Skin of body (tissue), 1 donor: ENCODE measurements at regions not wholly inside any gene's neighbourhood (a gene's known extent, or its start where the extent isn't known, plus 50 kb on each side); places are given as distances from the start of the nearest gene placed in this dataset.

Experiments
- DNase-seq: peaks from one replicate; lab custom pipeline; 2025; lab: John Stamatoyannopoulos, UW

- DNase-seq: peak; percentile 33
Measured at GRCh38 chr21:38958940-38959691, 153.4 kb downstream of the ETS2 start.

DNA sequence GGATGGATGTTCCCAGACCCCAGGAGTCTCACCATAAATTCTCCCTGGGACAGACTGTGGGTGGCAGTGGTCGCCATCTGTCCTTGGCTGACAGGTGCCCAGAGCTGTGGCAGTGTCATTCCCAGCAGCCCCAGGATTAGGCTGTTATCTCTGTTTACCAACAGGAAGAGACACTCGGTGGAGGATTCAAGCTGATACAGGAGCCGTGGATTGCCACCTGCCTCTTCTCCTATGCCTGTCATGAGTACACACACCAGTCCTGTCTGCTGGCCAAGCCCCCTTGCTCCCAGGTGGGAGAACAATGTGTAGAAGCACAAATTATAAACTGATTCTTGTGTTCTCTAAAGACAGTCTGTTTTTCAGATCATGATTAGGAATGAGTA is 152.6 kb downstream of the ETS2 start:
- no peak for DNase-seq

DNA sequence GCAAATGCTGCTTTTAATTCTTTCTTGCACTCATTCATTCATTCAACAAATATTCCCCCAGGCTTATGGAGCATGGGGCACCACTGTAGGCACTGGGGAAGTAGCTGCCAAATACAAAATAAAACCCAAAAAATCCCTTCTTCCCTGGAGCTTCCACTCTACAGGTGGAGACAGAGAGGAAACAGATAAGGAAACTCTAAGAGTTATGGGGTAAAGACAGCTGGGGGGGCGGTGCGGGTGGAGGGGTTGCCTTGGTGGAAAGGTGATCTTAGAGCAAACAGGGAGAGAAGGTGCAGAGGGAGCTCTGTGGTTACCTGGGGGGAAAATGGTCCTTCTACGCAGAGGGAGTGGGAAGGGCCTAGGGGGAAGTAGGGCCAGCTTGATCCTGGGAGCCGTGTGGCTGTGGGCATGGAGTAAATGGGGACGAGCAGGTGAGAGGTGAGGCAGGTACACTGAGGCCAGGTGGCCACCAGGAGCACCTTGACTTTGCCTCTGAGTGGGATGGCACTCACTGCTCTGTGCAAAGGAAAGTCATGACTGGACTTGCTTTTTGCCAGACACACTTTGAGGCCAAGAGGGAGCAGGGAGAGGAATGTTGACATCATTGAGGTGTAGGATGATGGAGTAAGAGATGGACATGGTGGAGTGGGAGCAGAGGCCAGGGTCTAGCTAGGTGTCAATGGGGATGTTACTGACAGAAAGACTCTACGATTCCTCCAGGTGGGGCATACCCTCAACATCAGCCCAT is 152.0 kb downstream of the ETS2 start:
- no peak for DNase-seq

DNA sequence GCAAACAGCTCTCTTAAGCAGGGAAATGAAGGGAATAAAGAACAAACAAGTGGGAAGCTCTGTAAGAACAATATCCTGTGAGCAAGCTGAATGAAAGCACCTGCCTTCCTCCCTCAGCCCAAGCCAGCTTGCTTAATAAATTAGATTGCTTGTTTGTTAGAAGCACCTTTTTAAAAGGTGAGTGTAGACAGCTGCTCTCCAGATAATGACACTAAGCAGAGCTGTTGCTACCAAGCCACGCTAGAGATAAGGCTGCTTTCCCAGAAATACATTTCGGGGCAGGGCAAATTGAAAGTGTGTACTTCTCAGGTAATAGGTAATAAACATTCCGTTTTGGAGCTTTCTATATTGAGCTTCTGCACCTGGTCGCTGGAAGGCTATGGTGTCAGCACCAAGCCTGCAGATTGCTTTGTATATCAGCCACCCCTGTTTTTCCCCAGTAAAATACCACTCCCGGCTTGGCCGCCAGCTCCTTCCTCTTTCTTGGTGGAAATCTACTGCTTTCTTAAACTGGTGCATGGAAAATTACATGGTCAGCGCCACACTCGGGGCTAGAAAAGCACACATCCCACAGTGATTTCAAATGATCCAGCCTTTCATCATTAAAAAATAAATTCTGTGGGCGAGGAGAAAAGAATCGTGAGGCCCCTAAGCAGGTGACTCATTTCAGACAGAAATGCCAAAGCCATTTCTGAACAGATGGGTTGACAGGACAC is 151.3 kb downstream of the ETS2 start:
- no peak for DNase-seq

DNA sequence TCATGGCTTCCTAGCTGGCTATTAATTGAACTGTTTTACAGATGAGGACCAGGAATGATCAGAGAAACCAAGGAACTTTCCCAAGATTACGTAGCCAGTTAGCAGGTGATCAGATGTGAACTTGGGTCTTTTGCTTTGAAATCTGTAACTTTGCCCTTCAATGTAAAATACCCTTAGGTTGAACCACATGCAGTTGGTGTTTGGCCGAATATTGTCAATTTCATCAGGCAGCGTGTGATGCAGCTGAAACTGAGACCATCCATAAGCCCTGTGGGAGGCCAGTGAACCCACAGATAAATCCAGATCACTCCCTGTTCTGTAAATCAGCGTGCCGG is 150.8 kb downstream of the ETS2 start:
- DNase-seq: no peak

GRCh38 chr21:38956007-38956406 is 150.3 kb downstream of the ETS2 start:
- no peak for DNase-seq

DNA sequence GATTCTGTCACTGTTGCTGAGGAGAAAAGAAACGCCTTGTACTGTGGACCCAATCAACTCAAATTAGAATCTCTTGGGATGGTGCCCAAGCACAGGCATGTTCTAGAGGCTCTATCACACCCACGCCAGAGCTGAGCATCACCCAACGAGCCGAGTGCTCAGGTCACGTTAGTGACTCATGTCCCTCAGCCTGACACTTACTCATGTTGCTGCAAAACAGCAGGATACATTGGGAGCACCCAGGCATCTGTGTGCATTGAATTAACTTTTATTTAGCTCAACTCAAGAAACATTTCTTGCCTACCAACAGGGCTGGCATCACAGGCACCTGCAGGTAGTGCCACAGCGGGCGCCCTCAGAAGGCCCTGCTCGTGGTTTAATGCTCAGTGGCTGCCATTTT is 149.8 kb downstream of the ETS2 start:
- DNase-seq: no peak

- DNase-seq: no peak
Measured at GRCh38 chr21:38954588-38955004, 148.9 kb downstream of the ETS2 start.

DNA sequence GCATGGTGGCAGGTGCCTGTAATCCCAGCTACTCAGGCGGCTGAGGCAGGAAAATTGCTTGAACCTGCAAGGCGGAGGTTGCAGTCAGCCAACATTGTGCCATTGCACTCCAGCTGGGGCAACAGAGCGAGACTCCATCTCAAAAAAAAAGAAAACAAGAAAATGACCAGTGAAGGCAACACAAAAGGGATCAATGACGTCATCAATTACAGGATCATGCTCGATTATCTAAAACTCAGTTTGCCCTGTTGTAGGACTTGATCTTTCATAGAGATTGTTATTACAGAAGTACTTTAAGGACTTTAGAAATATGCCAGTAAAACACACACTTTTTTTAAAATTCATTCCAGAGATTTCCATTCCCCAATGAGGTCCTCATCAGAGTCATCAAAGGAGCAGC is 147.8 kb downstream of the ETS2 start:
- no peak for DNase-seq

GRCh38 chr21:38952890-38953289 is 147.2 kb downstream of the ETS2 start:
- no peak for DNase-seq

GRCh38 chr21:38951095-38951730 is 145.5 kb downstream of the ETS2 start:
- DNase-seq: no peak

- DNase-seq: no peak
Measured at GRCh38 chr21:38950435-38951094, 144.8 kb downstream of the ETS2 start.

GRCh38 chr21:38949070-38949380 is 143.3 kb downstream of the ETS2 start:
- DNase-seq: no peak

- DNase-seq: peak; percentile 75
Measured at GRCh38 chr21:38948377-38949069, 142.8 kb downstream of the ETS2 start.

GRCh38 chr21:38945545-38946245 is 140.0 kb downstream of the ETS2 start:
- no peak for DNase-seq

DNA sequence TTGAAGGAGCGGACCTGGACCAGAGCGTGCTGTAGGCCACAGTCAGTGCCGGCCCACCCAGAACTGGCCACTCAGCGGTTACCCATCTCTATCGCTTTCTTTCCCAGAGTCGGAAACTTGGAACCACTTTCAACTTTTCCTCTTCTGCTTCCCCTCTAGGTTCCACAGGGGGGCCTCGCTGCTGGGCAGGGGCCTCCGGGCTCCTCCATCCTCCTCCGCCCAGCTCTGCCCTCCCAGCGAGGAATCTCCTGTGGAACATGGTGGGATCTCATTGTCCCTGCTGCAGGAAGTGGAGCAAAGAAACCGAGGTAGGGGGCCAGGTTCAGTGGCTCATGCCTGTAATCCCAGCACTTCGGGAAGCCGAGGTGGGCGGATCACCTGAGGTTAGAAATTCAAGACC is 139.2 kb downstream of the ETS2 start:
- no peak for DNase-seq

DNA sequence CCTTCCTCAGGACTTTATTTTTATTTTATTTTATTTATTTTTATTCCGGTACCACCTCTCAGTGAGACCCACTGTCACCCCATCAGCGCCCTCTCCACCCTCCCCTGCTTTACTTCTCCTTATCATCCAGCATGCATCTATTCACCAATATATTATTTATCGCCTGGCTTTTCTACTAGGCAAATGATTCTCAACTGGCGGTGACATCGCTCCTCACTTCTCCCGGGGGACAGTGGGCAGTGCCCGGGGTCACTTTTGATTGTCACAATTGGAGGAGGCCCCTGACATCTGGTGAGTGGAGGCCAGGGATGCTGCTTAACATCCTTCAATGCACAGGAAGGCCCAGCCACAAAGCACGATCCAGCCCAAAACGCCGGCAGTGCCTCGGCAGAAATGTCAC is 138.7 kb downstream of the ETS2 start:
- no peak for DNase-seq

DNA sequence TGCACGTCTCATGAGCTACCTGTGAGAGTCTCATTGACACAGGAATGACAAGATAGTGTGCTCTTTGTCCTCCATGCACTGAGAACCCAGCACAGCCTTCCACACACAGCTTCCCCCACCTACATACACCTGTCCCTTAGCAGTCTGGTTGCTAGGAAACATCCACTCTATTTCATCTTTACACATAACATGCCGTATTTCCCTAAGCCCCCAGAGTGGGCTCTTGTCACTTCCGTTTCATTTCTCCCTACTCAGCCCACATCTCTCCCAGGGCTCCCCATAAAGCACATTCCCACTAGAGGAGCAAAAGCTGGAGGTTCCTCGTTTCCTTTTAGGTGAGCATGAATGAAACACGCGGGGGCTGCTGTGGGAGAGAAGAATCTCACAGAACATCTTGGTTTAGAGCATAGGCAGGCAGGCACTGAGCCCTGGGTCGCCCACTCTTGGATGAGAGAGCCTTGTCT is 137.1 kb downstream of the ETS2 start:
- DNase-seq: no peak

DNA sequence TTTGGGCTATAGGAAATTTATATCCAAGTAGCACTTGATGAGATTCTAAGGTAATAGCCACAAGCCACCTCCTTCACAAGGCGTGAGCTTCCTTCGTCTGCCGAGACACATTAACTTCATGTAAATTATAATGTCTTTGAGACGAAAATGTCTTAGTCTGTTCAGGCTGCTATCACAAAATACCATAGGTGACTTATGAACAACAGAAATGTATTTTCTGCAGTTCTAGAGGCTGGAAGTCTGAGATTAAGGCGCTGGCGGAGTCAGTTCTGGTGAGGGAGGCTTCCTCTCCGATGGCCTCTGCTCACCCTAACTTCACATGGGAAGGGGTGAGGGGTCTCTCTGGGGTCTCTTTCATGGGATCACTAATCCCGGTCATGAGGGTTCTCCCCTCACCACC is 133.0 kb downstream of the ETS2 start:
- DNase-seq: no peak

- no peak for DNase-seq
Measured at GRCh38 chr21:38938343-38938742, 132.6 kb downstream of the ETS2 start.
